ENCODE measurements at regions not wholly inside any gene's neighbourhood (a gene's known extent, or its start where the extent isn't known, plus 50 kb on each side); places are given as distances from the start of the nearest gene placed in this dataset.

GRCh38 chr13:73602295-73602694 is 531.9 kb downstream of the KLF12 start:
- no peak overlapping the region for H3K27ac Mint-ChIP-seq
- no peaks in the 10 kb centered on the region for H3K27me3 Mint-ChIP-seq (ENCODE audit: low read depth)
- no peak overlapping the region for H3K4me3 Mint-ChIP-seq
- H3K36me3 Mint-ChIP-seq (ENCODE audit: low read depth) = no peaks in the 10 kb centered on the region
- H3K4me1 Mint-ChIP-seq (ENCODE audit: low read depth) = peaks cover 2% of the 10 kb centered on the region
- peaks cover 11% of the 10 kb centered on the region for H3K9me3 Mint-ChIP-seq

- Mint-ChIP-seq H3K4me1 (ENCODE audit: low read depth) (peaks cover 2% of the 10 kb centered on the region), H3K36me3 (ENCODE audit: low read depth) (no peaks in the 10 kb centered on the region), H3K4me3 (no peak overlapping the region), H3K27ac (no peak overlapping the region), H3K27me3 (ENCODE audit: low read depth) (no peaks in the 10 kb centered on the region), H3K9me3 (peaks cover 11% of the 10 kb centered on the region)
These were observed 532.5 kb downstream of the KLF12 start for GRCh38 chr13:73601708-73602107.

GRCh38 chr13:73599232-73600128 is 534.7 kb downstream of the KLF12 start:
- no peak overlapping the region for H3K4me3 Mint-ChIP-seq
- H3K9me3 Mint-ChIP-seq = peaks cover 11% of the 10 kb centered on the region
- H3K4me1 Mint-ChIP-seq (ENCODE audit: low read depth) = peaks cover 12% of the 10 kb centered on the region
- H3K27ac Mint-ChIP-seq = no peak overlapping the region
- H3K27me3 Mint-ChIP-seq (ENCODE audit: low read depth) = no peaks in the 10 kb centered on the region
- H3K36me3 Mint-ChIP-seq (ENCODE audit: low read depth) = peaks cover 2% of the 10 kb centered on the region

GRCh38 chr13:73598020-73598712 is 536.0 kb downstream of the KLF12 start:
- Mint-ChIP-seq H3K4me3 (no peak overlapping the region), H3K4me1 (ENCODE audit: low read depth) (peaks cover 12% of the 10 kb centered on the region), H3K36me3 (ENCODE audit: low read depth) (peaks cover 2% of the 10 kb centered on the region), H3K27ac (no peak overlapping the region), H3K9me3 (peaks cover 11% of the 10 kb centered on the region), H3K27me3 (ENCODE audit: low read depth) (no peaks in the 10 kb centered on the region)

GRCh38 chr13:73596382-73596781 is 537.6 kb downstream of the KLF5 start:
- H3K36me3 Mint-ChIP-seq (ENCODE audit: low read depth) = peaks cover 2% of the 10 kb centered on the region
- H3K4me1 Mint-ChIP-seq (ENCODE audit: low read depth) = peaks cover 9% of the 10 kb centered on the region
- no peaks in the 10 kb centered on the region for H3K27me3 Mint-ChIP-seq (ENCODE audit: low read depth)
- H3K9me3 Mint-ChIP-seq = peaks cover 3% of the 10 kb centered on the region
- no peak overlapping the region for H3K4me3 Mint-ChIP-seq
- peak overlapping the region; percentile 7 for H3K27ac Mint-ChIP-seq

- Mint-ChIP-seq H3K9me3 (peaks cover under 1% of the 10 kb centered on the region), H3K27ac (no peak overlapping the region), H3K27me3 (ENCODE audit: low read depth) (no peaks in the 10 kb centered on the region), H3K36me3 (ENCODE audit: low read depth) (peaks cover 2% of the 10 kb centered on the region), H3K4me1 (ENCODE audit: low read depth) (peaks cover 9% of the 10 kb centered on the region), H3K4me3 (no peak overlapping the region)
These were observed 534.5 kb downstream of the KLF5 start for GRCh38 chr13:73593199-73593765.

- Mint-ChIP-seq H3K9me3 (no peaks in the 10 kb centered on the region), H3K27me3 (ENCODE audit: low read depth) (peaks cover 11% of the 10 kb centered on the region), H3K36me3 (ENCODE audit: low read depth) (peaks cover 2% of the 10 kb centered on the region), H3K4me3 (no peak overlapping the region), H3K27ac (no peak overlapping the region), H3K4me1 (ENCODE audit: low read depth) (peaks cover 9% of the 10 kb centered on the region)
These were observed 533.1 kb downstream of the KLF5 start for GRCh38 chr13:73591861-73592260.

GRCh38 chr13:73590795-73591194 is 532.0 kb downstream of the KLF5 start:
- Mint-ChIP-seq H3K4me3 (no peak overlapping the region), H3K9me3 (peaks cover 5% of the 10 kb centered on the region), H3K27ac (no peak overlapping the region), H3K27me3 (ENCODE audit: low read depth) (peaks cover 16% of the 10 kb centered on the region), H3K4me1 (ENCODE audit: low read depth) (peaks cover 3% of the 10 kb centered on the region), H3K36me3 (ENCODE audit: low read depth) (peaks cover 2% of the 10 kb centered on the region)

- peaks cover 5% of the 10 kb centered on the region for H3K9me3 Mint-ChIP-seq
- no peak overlapping the region for H3K4me3 Mint-ChIP-seq
- peaks cover 19% of the 10 kb centered on the region for H3K27me3 Mint-ChIP-seq (ENCODE audit: low read depth)
- H3K36me3 Mint-ChIP-seq (ENCODE audit: low read depth) = peaks cover 2% of the 10 kb centered on the region
- H3K27ac Mint-ChIP-seq = no peak overlapping the region
- H3K4me1 Mint-ChIP-seq (ENCODE audit: low read depth) = no peaks in the 10 kb centered on the region
These were observed 526.4 kb downstream of the KLF5 start for GRCh38 chr13:73585236-73585635.

- Mint-ChIP-seq H3K36me3 (ENCODE audit: low read depth) (peaks cover 2% of the 10 kb centered on the region), H3K27me3 (ENCODE audit: low read depth) (peaks cover 19% of the 10 kb centered on the region), H3K4me3 (no peak overlapping the region), H3K27ac (no peak overlapping the region), H3K4me1 (ENCODE audit: low read depth) (peaks cover 4% of the 10 kb centered on the region), H3K9me3 (peaks cover 5% of the 10 kb centered on the region)
These were observed 524.5 kb downstream of the KLF5 start for GRCh38 chr13:73583331-73583730.

- H3K4me1 Mint-ChIP-seq (ENCODE audit: low read depth) = peaks cover 4% of the 10 kb centered on the region
- no peak overlapping the region for H3K4me3 Mint-ChIP-seq
- peaks cover 2% of the 10 kb centered on the region for H3K36me3 Mint-ChIP-seq (ENCODE audit: low read depth)
- H3K27ac Mint-ChIP-seq = no peak overlapping the region
- peaks cover 3% of the 10 kb centered on the region for H3K27me3 Mint-ChIP-seq (ENCODE audit: low read depth)
- no peaks in the 10 kb centered on the region for H3K9me3 Mint-ChIP-seq
These were observed 521.9 kb downstream of the KLF5 start for GRCh38 chr13:73580513-73581267.

- no peaks in the 10 kb centered on the region for H3K36me3 Mint-ChIP-seq (ENCODE audit: low read depth)
- H3K27me3 Mint-ChIP-seq (ENCODE audit: low read depth) = peaks cover 3% of the 10 kb centered on the region
- H3K9me3 Mint-ChIP-seq = no peaks in the 10 kb centered on the region
- no peak overlapping the region for H3K4me3 Mint-ChIP-seq
- peaks cover 4% of the 10 kb centered on the region for H3K4me1 Mint-ChIP-seq (ENCODE audit: low read depth)
- no peak overlapping the region for H3K27ac Mint-ChIP-seq
These were observed 520.9 kb downstream of the KLF5 start for GRCh38 chr13:73579574-73580274.

GRCh38 chr13:73578251-73578875 is 519.6 kb downstream of the KLF5 start:
- H3K9me3 Mint-ChIP-seq = no peaks in the 10 kb centered on the region
- H3K36me3 Mint-ChIP-seq (ENCODE audit: low read depth) = no peaks in the 10 kb centered on the region
- H3K4me1 Mint-ChIP-seq (ENCODE audit: low read depth) = peaks cover 4% of the 10 kb centered on the region
- H3K27me3 Mint-ChIP-seq (ENCODE audit: low read depth) = peaks cover 2% of the 10 kb centered on the region
- no peak overlapping the region for H3K27ac Mint-ChIP-seq
- H3K4me3 Mint-ChIP-seq = no peak overlapping the region

Data from T-helper 1 cell treated with Interleukin-12 subunit alpha and Interleukin-12 subunit beta and Interleukin-4 antibody, amounts not matched to agents 30 μg/mL and 1 μg/mL, for 36 hours (primary cell).